Left lung (tissue), 4 donors: ENCODE measurements at regions not wholly inside any gene's neighbourhood (a gene's known extent, or its start where the extent isn't known, plus 50 kb on each side); places are given as distances from the start of the nearest gene placed in this dataset.

Source experiments
- ATAC-seq: fragments of 200-7000 bp; cut with Tn5 transposase; one replicate; pipeline ENCODE4 v1.9.1; 2020; ENCODE audit warnings: moderate library complexity
- DNase-seq, 4 donors: peaks; one replicate each; pipeline ENCODE4 v3.0.0-alpha.2; 2013 to 2020
- H3K27ac ChIP-seq, 2 donors: fragments of 200-600 bp; sonication (generic) in 1 of 2; one replicate each; pipeline versions ENCODE4 v1.5.0 to v1.8.0; 2020 to 2021
- H3K27me3 ChIP-seq, 2 donors: fragments of 200-600 bp; sonication (generic) in 1 of 2; one replicate each; pipeline versions ENCODE4 v1.5.0 to v1.8.0; 2020 to 2021
- H3K36me3 ChIP-seq, 2 donors: fragments of 200-600 bp; sonication (generic) in 1 of 2; one replicate each; pipeline versions ENCODE4 v1.5.0 to v1.8.0; 2020 to 2021
- H3K4me1 ChIP-seq, 2 donors: fragments of 200-600 bp; one replicate each; pipeline ENCODE4 v1.8.0; 2021
- H3K4me3 ChIP-seq, 2 donors: fragments of 200-600 bp; sonication (generic) in 1 of 2; one replicate each; pipeline versions ENCODE4 v1.5.0 to v1.8.0; 2020 to 2021; ENCODE audit warnings: mild to moderate bottlenecking in 1 of 2
- H3K9me3 ChIP-seq, 2 donors: fragments of 200-600 bp; sonication (generic) in 1 of 2; one replicate each; pipeline versions ENCODE4 v1.5.0 to v1.8.0; 2020 to 2021
- CTCF ChIP-seq, 2 donors: fragments of 200-600 bp; sonication (generic) in 1 of 2; IDR thresholded peaks; one replicate each; pipeline versions ENCODE4 v1.5.0 to v1.8.0; 2021; ENCODE audit warnings: antibody characterized with exemption in 2 of 2
- intact Hi-C, 2 donors: fragments of 100-400 bp; cut with DNase I; formaldehyde crosslinking; loops; one replicate each; pipeline versions ENCODE4 v1.11.2 to v1.14.2; 2022
- donor health status: DM: no; HTN: yes; CAD: no.
- donor health status: DM: no; HTN: no; CAD: no.

GRCh38 chr5:89211836-89212235 is 328.9 kb upstream of the MEF2C start:
- no peak for ATAC-seq
- TF ChIP-seq CTCF (IDR thresholded peaks at IDR 0.05) = no peak

GRCh38 chr5:89208811-89209210 is 325.8 kb upstream of the MEF2C start:
- Histone ChIP-seq H3K9me3 (no peaks in the 10 kb centered on the region), H3K36me3 (no peaks in the 10 kb centered on the region), H3K27ac (no peak overlapping the region), H3K27me3 (no peaks in the 10 kb centered on the region), H3K4me3 (no peak overlapping the region), H3K4me1 (no peaks in the 10 kb centered on the region)
- ATAC-seq (no peak), DNase-seq (no peak)
- intact Hi-C loops = no loop called here
- no peak for TF ChIP-seq CTCF (IDR thresholded peaks at IDR 0.05)

More at GRCh38 chr5:89211836-89212235, 328.9 kb upstream of the MEF2C start:
- H3K4me1 ChIP-seq = no peaks in the 10 kb centered on the region
- H3K27me3 ChIP-seq = no peaks in the 10 kb centered on the region
- H3K9me3 ChIP-seq = no peaks in the 10 kb centered on the region
- DNase-seq = no peak
- no peak overlapping the region for H3K27ac ChIP-seq
- intact Hi-C loops = no loop called here
- H3K36me3 ChIP-seq = no peaks in the 10 kb centered on the region
- no peak overlapping the region for H3K4me3 ChIP-seq

GRCh38 chr5:89208392-89208791 is 325.4 kb upstream of the MEF2C start:
- Histone ChIP-seq H3K9me3 (no peaks in the 10 kb centered on the region), H3K27me3 (no peaks in the 10 kb centered on the region), H3K4me3 (no peak overlapping the region), H3K4me1 (no peaks in the 10 kb centered on the region), H3K36me3 (no peaks in the 10 kb centered on the region), H3K27ac (no peak overlapping the region)
- DNase-seq (no peak), ATAC-seq (no peak)
- no peak for TF ChIP-seq CTCF (IDR thresholded peaks at IDR 0.05)
- intact Hi-C loops = no loop called here

GRCh38 chr5:89204756-89205155 is 321.8 kb upstream of the MEF2C start:
- DNase-seq = no peak
- Histone ChIP-seq H3K27me3 (no peaks in the 10 kb centered on the region), H3K9me3 (peaks cover 0 to 12% of the 10 kb centered on the region in 2 donors), H3K4me3 (no peak overlapping the region), H3K4me1 (no peaks in the 10 kb centered on the region), H3K36me3 (no peaks in the 10 kb centered on the region), H3K27ac (no peak overlapping the region)
- intact Hi-C loops = no loop called here
- no peak for TF ChIP-seq CTCF (IDR thresholded peaks at IDR 0.05)
- no peak for ATAC-seq

- intact Hi-C loops = no loop called here
- ATAC-seq = no peak
- DNase-seq = no peak
- Histone ChIP-seq H3K27me3 (no peaks in the 10 kb centered on the region), H3K27ac (no peak overlapping the region), H3K4me1 (no peaks in the 10 kb centered on the region), H3K4me3 (no peak overlapping the region), H3K36me3 (no peaks in the 10 kb centered on the region), H3K9me3 (peaks cover 0 to 23% of the 10 kb centered on the region in 2 donors)
- no peak for TF ChIP-seq CTCF (IDR thresholded peaks at IDR 0.05)
These were observed 320.6 kb upstream of the MEF2C start for GRCh38 chr5:89203611-89204010.
